Lower lobe of right lung (tissue), 2 donors: ENCODE measurements at regions not wholly inside any gene's neighbourhood (a gene's known extent, or its start where the extent isn't known, plus 50 kb on each side); places are given as distances from the start of the nearest gene placed in this dataset.

ENCODE experiments used
- ATAC-seq, 2 donors: fragments of 200-7000 bp; cut with Tn5 transposase; one replicate each; pipeline ENCODE4 v1.9.1; 2020 to 2022; ENCODE audit warnings: mild to moderate bottlenecking in 2 of 2, moderate library complexity in 2 of 2
- DNase-seq: peaks from one replicate; pipeline ENCODE4 v3.0.0-alpha.2; 2020
- H3K27ac ChIP-seq: fragments of 200-600 bp; one replicate; pipeline ENCODE4 v1.8.0; 2022
- H3K27me3 ChIP-seq: fragments of 200-600 bp; one replicate; pipeline ENCODE4 v1.8.0; 2022; ENCODE audit warnings: low read depth
- H3K36me3 ChIP-seq: fragments of 200-600 bp; one replicate; pipeline ENCODE4 v1.8.0; 2022; ENCODE audit warnings: mild to moderate bottlenecking
- H3K4me1 ChIP-seq: fragments of 200-600 bp; one replicate; pipeline ENCODE4 v1.8.0; 2022
- H3K4me3 ChIP-seq: fragments of 200-600 bp; one replicate; pipeline ENCODE4 v1.8.0; 2022; ENCODE audit warnings: mild to moderate bottlenecking
- H3K9me3 ChIP-seq: fragments of 200-600 bp; one replicate; pipeline ENCODE4 v1.8.0; 2022
- intact Hi-C: fragments of 100-400 bp; cut with DNase I; formaldehyde crosslinking; loops from one replicate; pipeline ENCODE4 v1.11.0; 2022
- TF ChIP-seq, protein P1 (sequence below): fragments of 200-600 bp; IDR thresholded peaks from one replicate; pipeline ENCODE4 v1.8.0; 2022; ENCODE audit warnings: antibody characterized with exemption, mild to moderate bottlenecking
- donor health status: DM: no; HTN: yes; CAD: no; lungs with severe emphysema.

DNA sequence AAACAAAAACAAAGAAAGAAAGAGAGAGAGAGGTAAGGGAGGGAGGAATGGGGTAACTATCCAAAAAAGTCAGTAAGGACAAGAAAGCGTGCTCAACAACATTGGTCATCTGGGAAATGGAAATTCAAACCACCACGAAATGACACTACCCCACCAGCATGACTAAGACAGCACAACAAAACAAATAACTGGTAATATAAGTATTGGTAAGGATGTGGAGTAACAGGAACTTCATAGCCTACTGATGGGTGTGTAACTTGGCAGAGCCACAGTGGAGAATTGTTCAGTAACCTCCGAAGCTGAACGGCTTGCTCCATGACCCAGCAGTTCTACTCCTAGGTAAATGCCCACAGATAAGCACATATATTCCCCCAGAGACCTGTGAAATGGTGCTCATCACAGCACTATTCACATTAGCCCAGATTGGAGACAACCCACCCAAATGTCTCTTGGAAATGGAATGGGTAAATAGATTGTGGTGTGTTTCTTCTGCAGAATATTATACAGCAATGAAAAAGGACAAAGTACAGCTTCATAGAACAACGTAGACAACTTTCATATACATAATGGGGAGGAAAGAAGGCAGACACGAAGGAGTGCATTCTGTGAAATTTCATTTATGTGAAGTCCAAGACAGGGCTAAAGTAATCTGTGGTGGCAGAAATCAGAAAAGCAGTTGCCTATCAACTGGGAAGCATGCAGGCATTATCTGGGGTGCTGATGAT lies 95.5 kb upstream of the ATP6AP2 start:
- ATAC-seq: no peak
- intact Hi-C loops: no loop called here
- no peak for DNase-seq
- H3K4me3 ChIP-seq: no peak overlapping the region
- H3K36me3 ChIP-seq: no peaks in the 10 kb centered on the region
- TF ChIP-seq, protein P1, sequence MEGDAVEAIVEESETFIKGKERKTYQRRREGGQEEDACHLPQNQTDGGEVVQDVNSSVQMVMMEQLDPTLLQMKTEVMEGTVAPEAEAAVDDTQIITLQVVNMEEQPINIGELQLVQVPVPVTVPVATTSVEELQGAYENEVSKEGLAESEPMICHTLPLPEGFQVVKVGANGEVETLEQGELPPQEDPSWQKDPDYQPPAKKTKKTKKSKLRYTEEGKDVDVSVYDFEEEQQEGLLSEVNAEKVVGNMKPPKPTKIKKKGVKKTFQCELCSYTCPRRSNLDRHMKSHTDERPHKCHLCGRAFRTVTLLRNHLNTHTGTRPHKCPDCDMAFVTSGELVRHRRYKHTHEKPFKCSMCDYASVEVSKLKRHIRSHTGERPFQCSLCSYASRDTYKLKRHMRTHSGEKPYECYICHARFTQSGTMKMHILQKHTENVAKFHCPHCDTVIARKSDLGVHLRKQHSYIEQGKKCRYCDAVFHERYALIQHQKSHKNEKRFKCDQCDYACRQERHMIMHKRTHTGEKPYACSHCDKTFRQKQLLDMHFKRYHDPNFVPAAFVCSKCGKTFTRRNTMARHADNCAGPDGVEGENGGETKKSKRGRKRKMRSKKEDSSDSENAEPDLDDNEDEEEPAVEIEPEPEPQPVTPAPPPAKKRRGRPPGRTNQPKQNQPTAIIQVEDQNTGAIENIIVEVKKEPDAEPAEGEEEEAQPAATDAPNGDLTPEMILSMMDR: no peak
- no peaks in the 10 kb centered on the region for H3K27me3 ChIP-seq
- no peaks in the 10 kb centered on the region for H3K9me3 ChIP-seq
- no peak overlapping the region for H3K27ac ChIP-seq
- H3K4me1 ChIP-seq: no peaks in the 10 kb centered on the region

DNA sequence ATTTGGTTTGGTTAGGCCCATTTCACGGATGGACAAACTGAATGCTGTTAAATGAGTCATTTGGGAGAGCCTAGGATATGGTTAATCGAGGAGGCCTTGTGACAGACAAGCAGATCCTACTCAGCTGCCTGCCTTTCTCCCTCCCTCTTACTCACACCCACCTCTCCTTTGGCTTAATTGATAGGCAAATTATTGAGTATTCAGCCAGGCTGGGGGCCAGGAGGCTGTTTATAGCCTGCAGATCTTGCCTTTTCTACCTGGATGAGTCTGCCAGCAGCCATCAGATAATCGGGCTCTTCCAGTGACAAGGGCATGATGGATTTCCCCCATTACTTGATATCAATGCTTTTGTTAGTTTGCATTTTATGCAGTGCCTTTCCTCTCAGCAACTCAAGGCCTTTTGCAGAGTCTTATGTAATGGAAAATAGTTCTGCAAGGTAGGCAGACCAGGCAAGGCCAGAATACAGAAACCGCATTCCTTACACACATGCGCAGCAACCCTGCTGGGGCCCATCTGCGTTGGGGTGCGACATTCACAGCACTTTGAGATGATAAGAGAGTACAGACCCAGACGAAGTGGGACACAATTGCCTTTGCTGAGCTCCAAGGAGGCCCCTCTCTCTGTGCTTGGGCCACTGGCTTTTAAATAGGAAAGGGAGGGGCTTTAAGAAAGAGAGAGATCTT lies 96.2 kb upstream of the ATP6AP2 start:
- H3K27me3 ChIP-seq: no peaks in the 10 kb centered on the region
- no peaks in the 10 kb centered on the region for H3K9me3 ChIP-seq
- no peak for ATAC-seq
- intact Hi-C loops: no loop called here
- TF ChIP-seq, protein P1: no peak
- H3K4me1 ChIP-seq: no peaks in the 10 kb centered on the region
- H3K36me3 ChIP-seq: no peaks in the 10 kb centered on the region
- no peak overlapping the region for H3K27ac ChIP-seq
- H3K4me3 ChIP-seq: no peak overlapping the region
- DNase-seq: no peak

DNA sequence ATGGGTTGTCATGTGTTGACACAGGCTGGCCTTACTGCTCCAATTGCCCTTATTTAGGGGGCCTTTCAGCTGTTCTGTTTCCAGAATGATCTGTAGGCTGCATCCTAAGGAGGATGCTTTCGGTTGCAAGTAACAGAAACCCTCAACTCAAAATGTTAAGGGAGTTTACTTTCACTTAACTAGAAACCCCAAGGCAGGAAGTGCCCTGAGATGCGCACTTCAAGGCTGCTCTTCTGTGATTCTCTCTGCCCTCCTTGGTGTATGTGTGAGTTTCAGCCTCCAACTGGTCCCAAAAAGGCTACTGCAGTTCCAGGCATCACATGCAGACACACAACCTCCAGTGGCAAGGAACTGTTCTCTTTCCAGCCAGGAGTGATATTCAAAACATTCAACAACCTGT lies 97.3 kb upstream of the ATP6AP2 start:
- intact Hi-C loops: no loop called here
- ATAC-seq (no peak), DNase-seq (no peak)
- Histone ChIP-seq H3K36me3 (no peaks in the 10 kb centered on the region), H3K27me3 (no peaks in the 10 kb centered on the region), H3K4me1 (no peaks in the 10 kb centered on the region), H3K9me3 (no peaks in the 10 kb centered on the region), H3K27ac (no peak overlapping the region), H3K4me3 (no peak overlapping the region)
- TF ChIP-seq, protein P1: no peak

DNA sequence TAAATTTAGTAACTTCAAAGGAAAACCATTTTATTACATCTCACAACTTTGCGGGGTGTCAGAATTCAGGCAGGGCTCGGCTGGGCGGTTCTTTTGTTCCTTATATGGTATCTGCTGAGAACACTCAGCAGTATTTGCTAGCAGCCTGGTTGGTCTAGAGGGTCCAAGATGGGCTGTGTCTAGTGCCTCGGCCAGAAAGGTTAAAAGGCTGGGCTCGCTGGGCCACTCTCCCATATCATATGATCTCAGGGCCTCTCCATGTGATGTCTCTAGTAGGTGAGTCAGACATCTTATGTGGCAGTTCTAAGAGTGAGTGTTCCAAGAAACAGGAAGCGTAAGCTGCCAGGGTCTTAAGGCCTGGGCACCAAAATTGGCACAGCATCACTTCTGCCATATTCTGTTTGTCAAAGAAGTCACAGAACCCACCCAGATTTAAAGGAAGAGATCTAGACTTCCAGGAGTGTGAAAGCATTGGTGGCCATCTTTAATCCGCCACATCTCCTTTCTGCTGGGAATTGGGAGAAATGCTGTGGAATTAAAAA lies 100.9 kb upstream of the ATP6AP2 start:
- ATAC-seq (no peak), DNase-seq (no peak)
- no peaks in the 10 kb centered on the region for H3K9me3 ChIP-seq
- H3K36me3 ChIP-seq: no peaks in the 10 kb centered on the region
- no peak overlapping the region for H3K4me3 ChIP-seq
- no peak overlapping the region for H3K27ac ChIP-seq
- no peaks in the 10 kb centered on the region for H3K27me3 ChIP-seq
- no peaks in the 10 kb centered on the region for H3K4me1 ChIP-seq
- TF ChIP-seq, protein P1: no peak
- intact Hi-C loops: no loop called here

DNA sequence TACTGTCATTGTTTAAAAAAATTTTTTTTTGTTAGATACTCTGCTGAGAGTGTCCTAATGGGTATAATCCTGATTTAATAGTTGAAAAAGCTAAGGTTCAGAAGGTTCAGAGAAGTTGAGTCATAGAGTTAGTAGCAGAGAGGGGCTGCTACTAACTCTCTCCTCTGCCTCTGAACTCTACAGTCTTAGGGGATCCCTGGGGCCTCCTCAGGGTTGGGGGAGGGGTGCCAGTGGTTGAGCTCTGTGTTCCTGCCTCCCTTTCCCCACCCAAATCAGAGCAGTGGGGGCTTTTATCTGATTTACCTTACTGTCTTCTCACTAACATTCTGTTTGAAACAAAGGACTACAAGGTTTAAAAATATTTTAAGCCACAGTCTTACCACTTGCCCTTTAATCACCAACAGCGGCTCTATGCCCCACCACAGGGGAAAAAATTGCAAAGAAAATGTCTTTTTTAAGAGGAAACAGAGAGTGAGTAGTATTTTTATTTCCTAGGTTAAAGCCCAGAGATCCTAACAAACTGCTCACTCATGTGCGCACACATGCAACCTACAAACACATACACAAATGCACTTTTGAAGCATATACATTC lies 102.2 kb upstream of the ATP6AP2 start:
- Histone ChIP-seq H3K27me3 (no peaks in the 10 kb centered on the region), H3K27ac (no peak overlapping the region), H3K4me1 (no peaks in the 10 kb centered on the region), H3K4me3 (no peak overlapping the region), H3K36me3 (no peaks in the 10 kb centered on the region), H3K9me3 (no peaks in the 10 kb centered on the region)
- DNase-seq (no peak), ATAC-seq (no peak)
- TF ChIP-seq, protein P1: no peak
- intact Hi-C loops: no loop called here
